SU-DHL-6 (cell line): ENCODE measurements at regions not wholly inside any gene's neighbourhood (a gene's known extent, or its start where the extent isn't known, plus 50 kb on each side); places are given as distances from the start of the nearest gene placed in this dataset.

ENCODE experiments used
- H2AFZ ChIP-seq: fragments of 200-600 bp; sonication (generic); 2 replicates; pipeline ENCODE4 v1.6.1; 2014; ENCODE audit warnings: low read depth, mild to moderate bottlenecking, moderate library complexity, mixed read lengths, antibody characterized with exemption, low read length; ENCODE audit not compliant: severe bottlenecking
- H3F3A ChIP-seq: fragments of 200-600 bp; shearing (Covaris generic); 2 replicates; pipeline ENCODE4 v1.6.0; 2016; ENCODE audit warnings: antibody characterized with exemption, mild to moderate bottlenecking; ENCODE audit not compliant: insufficient read depth
- H3K27ac ChIP-seq: fragments of 200-600 bp; sonication (generic); 2 replicates; pipeline ENCODE4 v1.5.1; 2016; ENCODE audit warnings: low read depth, mild to moderate bottlenecking, low read length, moderate library complexity, mixed read lengths
- H3K27me3 ChIP-seq: fragments of 200-600 bp; sonication (generic), shearing (Covaris generic); 2 replicates; pipeline ENCODE4 v1.6.0; 2014; ENCODE audit warnings: mild to moderate bottlenecking, low read length
- H3K36me3 ChIP-seq: fragments of 200-600 bp; sonication (generic); 2 replicates; pipeline ENCODE4 v1.6.1; 2014; ENCODE audit warnings: mild to moderate bottlenecking, low read length, mixed read lengths
- H3K4me2 ChIP-seq: fragments of 300-600, 200-600 bp; shearing (Covaris generic), sonication (generic); 2 replicates; pipeline ENCODE4 v1.6.0; 2014; ENCODE audit warnings: low read length, low read depth, mild to moderate bottlenecking; ENCODE audit not compliant: poor library complexity, severe bottlenecking
- H3K4me3 ChIP-seq: fragments of 200-600 bp; sonication (generic); 2 replicates; pipeline ENCODE4 v1.5.1; 2014; ENCODE audit warnings: antibody characterized with exemption, low read length, mild to moderate bottlenecking, mixed read lengths; ENCODE audit not compliant: insufficient read depth, poor library complexity, severe bottlenecking
- H3K79me2 ChIP-seq: fragments of 200-600 bp; sonication (generic); 2 replicates; pipeline ENCODE4 v1.6.1; 2014; ENCODE audit warnings: mild to moderate bottlenecking, low read length, moderate library complexity; ENCODE audit not compliant: insufficient read depth
- H3K9ac ChIP-seq: fragments of 200-600 bp; sonication (generic); 2 replicates; pipeline ENCODE4 v1.7.0; 2014; ENCODE audit warnings: mild to moderate bottlenecking, low read length
- H3K9me2 ChIP-seq: fragments of 200-600 bp; sonication (generic); replicated peaks from 2 replicates; pipeline ENCODE4 v1.6.1; 2014; ENCODE audit warnings: low read length; ENCODE audit not compliant: insufficient read depth
- H3K9me3 ChIP-seq: fragments of 200-600 bp; sonication (generic); 2 replicates; pipeline ENCODE4 v1.6.1; 2014; ENCODE audit warnings: low read length, mixed read lengths; ENCODE audit not compliant: insufficient read depth
- H4K20me1 ChIP-seq: fragments of 200-600 bp; sonication (generic); 2 replicates; pipeline ENCODE4 v1.6.1; 2014; ENCODE audit warnings: low read depth, mild to moderate bottlenecking, antibody characterized with exemption, low read length, moderate library complexity, mixed read lengths
- CTCF ChIP-seq: fragments of 200-600 bp; sonication (generic); IDR thresholded peaks from one replicate; pipeline ENCODE4 v1.5.1; 2017; ENCODE audit warnings: antibody characterized with exemption, mild to moderate bottlenecking, low read length, moderate library complexity; ENCODE audit not compliant: insufficient read depth, poor library complexity, severe bottlenecking
- EZH2phosphoT487 ChIP-seq: fragments of 200-600 bp; sonication (generic), shearing (Covaris generic); conservative IDR thresholded peaks from 2 replicates; pipeline ENCODE4 v1.6.1; 2018; ENCODE audit warnings: mild to moderate bottlenecking, antibody characterized with exemption, low read length, moderate library complexity, mixed read lengths

DNA sequence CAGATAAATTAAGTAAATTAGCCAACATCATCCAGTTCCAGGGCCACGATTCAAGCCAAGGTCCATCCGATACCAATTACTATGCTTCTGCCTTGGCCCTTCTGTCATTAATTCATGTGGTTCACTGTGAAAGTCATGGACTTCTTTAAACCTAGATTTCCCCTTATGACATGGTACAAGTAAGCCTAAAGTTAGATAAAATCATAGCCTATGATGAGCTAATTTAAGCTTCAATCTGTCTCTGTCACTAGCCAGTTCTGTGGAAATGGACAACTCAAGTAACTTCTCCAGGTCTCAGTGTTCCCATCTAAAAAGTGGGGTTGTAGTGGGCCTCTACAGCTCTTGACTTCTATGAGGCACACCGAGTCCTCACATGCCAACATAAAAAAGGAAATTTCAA lies 225.5 kb upstream of the MARCKS start:
- Histone ChIP-seq H3K9me2 (no peaks in the 10 kb centered on the region), H3K79me2 (no peaks in the 10 kb centered on the region), H3K36me3 (no peaks in the 10 kb centered on the region), H3K27me3 (no peaks in the 10 kb centered on the region), H3K9me3 (no peaks in the 10 kb centered on the region), H3K4me2 (peak overlapping the region; percentile 72), H4K20me1 (no peaks in the 10 kb centered on the region), H3K9ac (no peak overlapping the region; the same call in 1 of the 2 replicates), H2AFZ (no peak overlapping the region), H3F3A (peaks cover 18% of the 10 kb centered on the region), H3K27ac (peak overlapping the region; percentile 89), H3K4me3 (no peak overlapping the region)
- TF ChIP-seq CTCF, result no peak
- TF ChIP-seq EZH2phosphoT487, result no peak

GRCh38 chr6:113632220-113632864 lies 224.8 kb upstream of the MARCKS start:
- no peak overlapping the region for H3K4me2 ChIP-seq
- no peak overlapping the region for H3K27ac ChIP-seq

GRCh38 chr6:113633638-113634037 lies 223.5 kb upstream of the MARCKS start:
- H3K9me2 ChIP-seq, result no peaks in the 10 kb centered on the region
- TF ChIP-seq EZH2phosphoT487 (no peak), CTCF (no peak)
- H3K9me3 ChIP-seq, result no peaks in the 10 kb centered on the region
- H2AFZ ChIP-seq, result no peak overlapping the region
- H3K27ac ChIP-seq, result no peak overlapping the region
- H3K9ac ChIP-seq, result no peak overlapping the region
- no peaks in the 10 kb centered on the region for H4K20me1 ChIP-seq
- no peaks in the 10 kb centered on the region for H3K79me2 ChIP-seq
- no peak overlapping the region for H3K4me2 ChIP-seq
- no peaks in the 10 kb centered on the region for H3K27me3 ChIP-seq
- H3K36me3 ChIP-seq, result no peaks in the 10 kb centered on the region
- H3F3A ChIP-seq, result peaks cover 18% of the 10 kb centered on the region
- H3K4me3 ChIP-seq, result no peak overlapping the region

More at GRCh38 chr6:113632220-113632864, 224.8 kb upstream of the MARCKS start:
- Histone ChIP-seq H2AFZ (no peak overlapping the region), H3K79me2 (no peaks in the 10 kb centered on the region), H3K9me3 (no peaks in the 10 kb centered on the region), H4K20me1 (no peaks in the 10 kb centered on the region), H3F3A (peaks cover 18% of the 10 kb centered on the region), H3K36me3 (no peaks in the 10 kb centered on the region), H3K9ac (no peak overlapping the region), H3K9me2 (no peaks in the 10 kb centered on the region), H3K4me3 (no peak overlapping the region), H3K27me3 (no peaks in the 10 kb centered on the region)
- TF ChIP-seq CTCF (no peak), EZH2phosphoT487 (no peak)
